A673 (cell line): ENCODE measurements at regions not wholly inside any gene's neighbourhood (a gene's known extent, or its start where the extent isn't known, plus 50 kb on each side); places are given as distances from the start of the nearest gene placed in this dataset.
A peak's percentile ranks its signal among the peaks of the same experiment; 100 is the strongest.

Source experiments
- BruUV-seq: library from RNA; stranded (reverse); fragments of 400-500 nt; replicated peaks from 2 replicates; lab custom pipeline; 2021; lab: Mats Ljungman, UMichigan
- CTCF ChIA-PET: fragments of 300-600 bp; sonication (Branson Sonifier 250); formaldehyde crosslinking; loops from one replicate; lab custom pipeline; 2022; ENCODE audit warnings: antibody characterized with exemption; lab: Charles Lee
- POLR2A ChIA-PET: fragments of 300-600 bp; sonication (Branson Sonifier 250); formaldehyde crosslinking; loops from one replicate; lab custom pipeline; 2022; ENCODE audit warnings: antibody characterized with exemption; ENCODE audit not compliant: low non-redundant PET; lab: Charles Lee
- DNase-seq: peaks from one replicate; pipeline ENCODE4 v3.0.0-alpha.2; 2015; ENCODE audit warnings: low spot score
- H3K27ac ChIP-seq: fragments of 200-600 bp; sonication (generic); 2 replicates; pipeline ENCODE4 v1.5.1; 2016; ENCODE audit warnings: mixed run types, low read depth, mild to moderate bottlenecking, mixed read lengths, antibody characterized with exemption, low read length; ENCODE audit not compliant: poor library complexity, severe bottlenecking
- H3K27me3 ChIP-seq: fragments of 200-600 bp; sonication (generic); replicated peaks from 2 replicates; pipeline ENCODE4 v1.6.1; 2017; ENCODE audit warnings: mixed run types, low read depth, mild to moderate bottlenecking, mixed read lengths, antibody characterized with exemption, low read length; ENCODE audit not compliant: insufficient read depth, poor library complexity
- H3K36me3 ChIP-seq: fragments of 200-600 bp; sonication (generic); 2 replicates; pipeline ENCODE4 v1.6.1; 2016; ENCODE audit warnings: mixed run types, mild to moderate bottlenecking, mixed read lengths, antibody characterized with exemption, low read length; ENCODE audit not compliant: insufficient read depth, poor library complexity, severe bottlenecking
- H3K4me1 ChIP-seq: fragments of 200-600 bp; sonication (generic); 2 replicates; pipeline ENCODE4 v1.6.1; 2017; ENCODE audit warnings: mixed run types, mild to moderate bottlenecking, mixed read lengths, antibody characterized with exemption, low read length; ENCODE audit not compliant: insufficient read depth, poor library complexity, severe bottlenecking
- H3K4me3 ChIP-seq: fragments of 200-600 bp; sonication (generic); 2 replicates; pipeline ENCODE4 v1.5.1; 2016; ENCODE audit warnings: low read depth, mixed run types, mild to moderate bottlenecking, mixed read lengths, low read length; ENCODE audit not compliant: poor library complexity, severe bottlenecking
- H3K9me3 ChIP-seq: fragments of 200-600 bp; sonication (generic); 2 replicates; pipeline ENCODE4 v1.6.1; 2016; ENCODE audit warnings: mixed run types, low read depth, mild to moderate bottlenecking, mixed read lengths, antibody characterized with exemption, low read length; ENCODE audit not compliant: poor library complexity, severe bottlenecking
- CTCF ChIP-seq: fragments of 300-800, 200-600 bp; sonication (generic); conservative IDR thresholded peaks from 2 replicates; pipeline ENCODE4 v1.5.1; 2017; ENCODE audit warnings: low read depth, mild to moderate bottlenecking, antibody characterized with exemption, low read length, moderate library complexity, mixed read lengths
- EZH2 ChIP-seq: fragments of 200-600 bp; sonication (generic); IDR thresholded peaks from 2 replicates; pipeline ENCODE4 v1.6.1; 2017; ENCODE audit warnings: borderline replicate concordance, low read depth, mild to moderate bottlenecking, mixed read lengths, antibody characterized with exemption, low read length; ENCODE audit not compliant: poor library complexity, severe bottlenecking
- intact Hi-C: fragments of 100-400 bp; cut with micrococcal nuclease; formaldehyde crosslinking; loops from one replicate; pipeline ENCODE4 v1.10.0; 2022; ENCODE audit not compliant: unreplicated experiment

- H3K4me1 ChIP-seq, result peaks cover 5% of the 10 kb centered on the region
- no peaks in the 10 kb centered on the region for H3K9me3 ChIP-seq
- ChIA-PET POLR2A (no interaction called here), CTCF (no interaction called here)
- H3K4me3 ChIP-seq, result no peak overlapping the region
- no peaks in the 10 kb centered on the region for H3K36me3 ChIP-seq
- no peaks in the 10 kb centered on the region for H3K27me3 ChIP-seq
- TF ChIP-seq CTCF, result no peak
- TF ChIP-seq EZH2, result no peak
- no peak for DNase-seq
- no TSS peak for BruUV-seq
- H3K27ac ChIP-seq, result no peak overlapping the region
- intact Hi-C loops, result no loop called here
Observed at GRCh38 chr12:127249428-127249827, 1017.5 kb upstream of the TMEM132C start.

GRCh38 chr12:127253797-127254327 is 1013.1 kb upstream of the TMEM132C start:
- H3K9me3 ChIP-seq, result no peaks in the 10 kb centered on the region
- TF ChIP-seq CTCF (no peak), EZH2 (no peak)
- no peak overlapping the region for H3K4me3 ChIP-seq
- no peak for DNase-seq
- CTCF ChIA-PET, result no interaction called here
- H3K36me3 ChIP-seq, result no peaks in the 10 kb centered on the region
- H3K27me3 ChIP-seq, result no peaks in the 10 kb centered on the region
- intact Hi-C loops, result no loop called here
- peaks cover 28% of the 10 kb centered on the region for H3K4me1 ChIP-seq
- no peak overlapping the region for H3K27ac ChIP-seq
- no TSS peak for BruUV-seq
- POLR2A ChIA-PET, result no interaction called here

GRCh38 chr12:127254420-127254955 is 1012.5 kb upstream of the TMEM132C start:
- CTCF ChIA-PET, result interaction anchor here (0.5 kb wide), 1 partner anchor 105 kb away, joined by 3 read pairs; no protein-coding TSS in a partner anchor
- no TSS peak for BruUV-seq

More at GRCh38 chr12:127254420-127254955, 1012.5 kb upstream of the TMEM132C start:
- Histone ChIP-seq H3K27me3 (no peaks in the 10 kb centered on the region), H3K36me3 (no peaks in the 10 kb centered on the region), H3K4me3 (no peak overlapping the region), H3K4me1 (peaks cover 28% of the 10 kb centered on the region), H3K9me3 (no peaks in the 10 kb centered on the region), H3K27ac (no peak overlapping the region)
- POLR2A ChIA-PET, result no interaction called here
- DNase-seq, result peak; percentile 51
- intact Hi-C loops, result no loop called here
- TF ChIP-seq CTCF (no peak), EZH2 (no peak)
